GM12878 (cell line): ENCODE measurements at regions not wholly inside any gene's neighbourhood (a gene's known extent, or its start where the extent isn't known, plus 50 kb on each side); places are given as distances from the start of the nearest gene placed in this dataset.

Experiments
- ATAC-seq: fragments of 200-7000 bp; cut with Tn5 transposase; 3 replicates; pipeline ENCODE4 v1.9.1; 2020; ENCODE audit warnings: mild to moderate bottlenecking, moderate library complexity
- BruUV-seq: library from RNA; stranded (reverse); fragments of 400-500 nt; replicated peaks from 2 replicates; lab custom pipeline; 2021; lab: Mats Ljungman, UMichigan
- CTCF ChIA-PET: fragments of 300-600 bp; sonication (Branson Sonifier 250); formaldehyde crosslinking; extraction: SDS; loops from one replicate; lab custom pipeline; 2021; ENCODE audit warnings: inconsistent platforms; lab: Yijun Ruan, JAX
- POLR2A ChIA-PET: fragments of 350-600 bp; formaldehyde crosslinking; extraction: SDS; loops from one replicate; lab custom pipeline; 2021; ENCODE audit warnings: inconsistent platforms; lab: Charles Lee
- RAD21 ChIA-PET: fragments of 300-600 bp; sonication (Branson Sonifier 250); formaldehyde crosslinking; loops from one replicate; lab custom pipeline; 2023; ENCODE audit warnings: antibody characterized with exemption; ENCODE audit not compliant: unreplicated experiment; lab: Charles Lee
- SMC1A ChIA-PET: fragments of 300-600 bp; sonication (Branson Sonifier 250); formaldehyde crosslinking; loops from one replicate; lab custom pipeline; 2023; ENCODE audit not compliant: unreplicated experiment, uncharacterized antibody; lab: Charles Lee
- DNase-seq: peaks from one replicate; pipeline ENCODE4 v3.0.0-alpha.2; 2011; ENCODE audit warnings: low read depth, low spot score
- FAIRE-seq: peaks from 3 replicates; lab custom pipeline; 2011; peaks lifted over from hg19 to GRCh38; lab: Jason Lieb, UNC
- H2AFZ ChIP-seq: 2 replicates; pipeline ENCODE4 v1.6.0; 2011; ENCODE audit warnings: low read depth, low read length, control low read depth; ENCODE audit not compliant: control insufficient read depth
- H3K27ac ChIP-seq: 2 replicates; pipeline ENCODE4 v1.5.1; 2011; ENCODE audit warnings: control low read depth; ENCODE audit not compliant: control insufficient read depth, insufficient read depth
- H3K27me3 ChIP-seq, 2 experiments: replicated peaks in 1 of 2; 2 replicates each; pipeline versions ENCODE4 v1.6.0 to v1.6.1; 2011; ENCODE audit warnings: low read length in 1 of 2; ENCODE audit not compliant: control insufficient read depth in 2 of 2, insufficient read depth in 2 of 2
- H3K36me3 ChIP-seq, 2 experiments: 2 replicates each; pipeline ENCODE4 v1.5.1; 2011; ENCODE audit warnings: low read length in 1 of 2; ENCODE audit not compliant: control insufficient read depth in 2 of 2, insufficient read depth in 2 of 2
- H3K4me1 ChIP-seq: 2 replicates; pipeline ENCODE4 v1.6.1; 2011; ENCODE audit warnings: mild to moderate bottlenecking, low read length, moderate library complexity, mixed read lengths; ENCODE audit not compliant: control insufficient read depth, insufficient read depth
- H3K4me2 ChIP-seq: 2 replicates; pipeline ENCODE4 v1.6.0; 2011; ENCODE audit warnings: control low read depth; ENCODE audit not compliant: control insufficient read depth, insufficient read depth
- H3K4me3 ChIP-seq: fragments of 200-600 bp; sonication (generic); 2 replicates; pipeline ENCODE4 v1.5.1; 2016
- H3K79me2 ChIP-seq: 2 replicates; pipeline ENCODE4 v1.6.0; 2011; ENCODE audit warnings: low read length; ENCODE audit not compliant: control insufficient read depth, insufficient read depth
- H3K9ac ChIP-seq: 2 replicates; pipeline ENCODE4 v1.8.0; 2011; ENCODE audit warnings: low read length, control low read depth, mixed read lengths; ENCODE audit not compliant: control insufficient read depth, insufficient read depth
- H3K9me3 ChIP-seq: replicated peaks from 3 replicates; pipeline ENCODE4 v1.5.1; 2011; ENCODE audit warnings: mild to moderate bottlenecking, low read length; ENCODE audit not compliant: control insufficient read depth, insufficient read depth
- H4K20me1 ChIP-seq: 2 replicates; pipeline ENCODE4 v1.6.0; 2011; ENCODE audit not compliant: control insufficient read depth, insufficient read depth
- CREM ChIP-seq: IDR thresholded peaks from 2 replicates; pipeline ENCODE4 v1.6.1; 2014; ENCODE audit warnings: antibody characterized with exemption, low read depth
- EGR1 ChIP-seq, 2 experiments: IDR thresholded peaks; 1 replicate in 1 of 2; 2 replicates in 1 of 2; pipeline ENCODE4 v1.6.1; 2011 to 2012; ENCODE audit warnings: low read depth in 2 of 2, low read length in 2 of 2, borderline replicate concordance in 1 of 2, mild to moderate bottlenecking in 1 of 2, moderate library complexity in 1 of 2
- GABPA ChIP-seq: IDR thresholded peaks from 2 replicates; pipeline ENCODE4 v1.6.1; 2014; ENCODE audit warnings: antibody characterized with exemption, low read depth, mild to moderate bottlenecking, inconsistent platforms
- SMAD1 ChIP-seq: fragments of 450-650 bp; IDR thresholded peaks from 2 replicates; pipeline ENCODE4 v1.6.1; 2018; ENCODE audit warnings: mild to moderate bottlenecking, low read depth; ENCODE audit not compliant: partially characterized antibody
- TCF7 ChIP-seq: IDR thresholded peaks from 2 replicates; pipeline ENCODE4 v1.6.1; 2014; ENCODE audit warnings: antibody characterized with exemption, borderline replicate concordance
- WGBS: methylation state at CpG from one replicate; pipeline ENCODE4 v1.1.6; 2016; ENCODE audit warnings: low lambda C conversion rate; ENCODE audit not compliant: insufficient replicate concordance, insufficient coverage; ENCODE audit errors: missing lambda C conversion rate; 5-methylcytosine and 5-hydroxymethylcytosine counted together
- in situ Hi-C: fragments of 300-500 bp; cut with MboI; formaldehyde crosslinking; loops from 9 replicates; pipeline ENCODE4 v1.14.3; 2018; ENCODE audit warnings: mixed read lengths
- intact Hi-C: fragments of 100-400 bp; cut with micrococcal nuclease; formaldehyde crosslinking; loops from one replicate; pipeline ENCODE4 v1.14.2; 2022; ENCODE audit not compliant: unreplicated experiment
- TF ChIP-seq, protein P1 (sequence below): fragments of 450-650 bp; IDR thresholded peaks from 2 replicates; pipeline ENCODE4 v1.6.1; 2016; ENCODE audit warnings: mild to moderate bottlenecking

DNA sequence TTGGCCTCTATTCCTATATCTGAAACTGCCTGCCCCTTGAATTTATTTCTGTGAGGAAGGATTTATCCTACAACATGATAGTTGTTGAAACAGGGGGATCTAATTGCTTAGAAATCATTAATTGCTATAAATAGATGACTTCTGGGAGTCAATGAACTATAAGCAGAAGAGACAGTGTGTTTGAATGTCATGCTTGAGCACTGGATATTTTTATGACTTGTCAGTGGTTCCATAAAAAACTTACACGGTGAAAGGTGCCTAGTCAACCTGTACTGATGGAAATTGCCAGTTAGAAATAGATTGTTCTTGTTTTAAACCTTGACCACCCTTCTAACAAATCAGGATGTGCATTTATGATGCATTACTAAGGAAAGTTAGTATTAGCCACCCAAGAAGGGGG is 306.9 kb upstream of the PPARGC1A start (continued):
- TF ChIP-seq EGR1 (IDR thresholded peaks at IDR 0.05; ENCODE audit: borderline replicate concordance in 1 of 2, low read depth in 2 of 2, low read length in 2 of 2) (no peak), TCF7 (no peak), GABPA (no peak), SMAD1 (no peak)
- TF ChIP-seq, protein P1, sequence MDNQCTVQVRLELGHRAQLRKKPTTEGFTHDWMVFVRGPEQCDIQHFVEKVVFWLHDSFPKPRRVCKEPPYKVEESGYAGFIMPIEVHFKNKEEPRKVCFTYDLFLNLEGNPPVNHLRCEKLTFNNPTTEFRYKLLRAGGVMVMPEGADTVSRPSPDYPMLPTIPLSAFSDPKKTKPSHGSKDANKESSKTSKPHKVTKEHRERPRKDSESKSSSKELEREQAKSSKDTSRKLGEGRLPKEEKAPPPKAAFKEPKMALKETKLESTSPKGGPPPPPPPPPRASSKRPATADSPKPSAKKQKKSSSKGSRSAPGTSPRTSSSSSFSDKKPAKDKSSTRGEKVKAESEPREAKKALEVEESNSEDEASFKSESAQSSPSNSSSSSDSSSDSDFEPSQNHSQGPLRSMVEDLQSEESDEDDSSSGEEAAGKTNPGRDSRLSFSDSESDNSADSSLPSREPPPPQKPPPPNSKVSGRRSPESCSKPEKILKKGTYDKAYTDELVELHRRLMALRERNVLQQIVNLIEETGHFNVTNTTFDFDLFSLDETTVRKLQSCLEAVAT = no peak

DNA sequence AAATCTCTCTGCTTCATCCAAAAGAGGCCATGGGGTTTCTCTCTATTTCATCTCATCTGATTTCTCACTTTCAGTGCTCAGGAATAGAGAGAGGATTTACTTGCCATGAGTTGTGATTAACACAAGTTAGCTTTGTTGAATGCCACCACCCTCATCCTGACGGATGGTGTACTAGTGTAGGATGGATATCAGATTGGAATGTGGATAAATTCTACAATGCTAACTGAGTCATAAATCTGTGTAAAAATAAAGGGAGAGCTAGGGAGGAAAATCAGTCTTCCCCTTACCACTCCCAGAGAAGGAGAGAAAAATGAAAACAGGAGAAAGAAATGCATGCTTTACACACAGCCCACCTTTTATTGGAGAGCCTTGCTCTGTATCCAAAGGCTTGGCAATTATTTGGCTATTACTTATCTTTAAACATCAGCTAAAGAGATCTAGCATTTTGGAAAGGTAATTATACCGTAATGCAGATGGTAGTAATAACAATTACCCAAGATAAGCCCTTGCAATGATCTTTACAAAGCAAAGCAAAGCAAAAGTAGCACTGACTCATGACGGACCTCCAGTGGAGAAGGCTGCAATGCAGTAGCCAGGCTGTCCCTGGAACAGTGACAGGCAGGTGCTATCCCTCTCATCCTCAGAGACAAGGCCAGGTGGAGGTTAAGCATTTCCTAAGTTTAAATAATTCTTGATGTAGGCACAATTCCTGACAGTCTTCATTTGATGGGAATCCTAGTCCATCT is 306.3 kb upstream of the PPARGC1A start:
- no peak overlapping the region for H3K4me2 ChIP-seq
- RAD21 ChIA-PET = no interaction called here
- in situ Hi-C loops = no loop called here
- no peaks in the 10 kb centered on the region for H3K9me3 ChIP-seq
- H3K79me2 ChIP-seq = no peaks in the 10 kb centered on the region
- H3K9ac ChIP-seq = no peak overlapping the region
- ATAC-seq (no peak), DNase-seq (no peak), FAIRE-seq (no peak)
- H3K36me3 ChIP-seq = no peaks in the 10 kb centered on the region
- no peaks in the 10 kb centered on the region for H3K4me1 ChIP-seq
- H3K27ac ChIP-seq = no peak overlapping the region
- H2AFZ ChIP-seq = no peak overlapping the region
- POLR2A ChIA-PET = no interaction called here
- CTCF ChIA-PET = no interaction called here
- intact Hi-C loops = no loop called here
- BruUV-seq = no TSS peak
- SMC1A ChIA-PET = no interaction called here
- no peak overlapping the region for H3K4me3 ChIP-seq
- WGBS = 37% methylated on average over 3 of the region's 3 CpGs
- no peaks in the 10 kb centered on the region for H4K20me1 ChIP-seq
- H3K27me3 ChIP-seq = no peaks in the 10 kb centered on the region
- TF ChIP-seq CREM = no peak
